PC-9 (cell line): ENCODE measurements at regions not wholly inside any gene's neighbourhood (a gene's known extent, or its start where the extent isn't known, plus 50 kb on each side); places are given as distances from the start of the nearest gene placed in this dataset.
A peak's percentile ranks its signal among the peaks of the same experiment; 100 is the strongest.
"Not testable (repeated sequence)": the region's sequence is repeated elsewhere in the genome, so short reads cannot be mapped to it uniquely, and the experiment has no call there.

Experiments
- BruUV-seq: library from RNA; stranded (reverse); fragments of 400-500 nt; replicated peaks from 2 replicates; lab custom pipeline; 2021; lab: Mats Ljungman, UMichigan
- CTCF ChIA-PET: fragments of 300-600 bp; sonication (Branson Sonifier 250); formaldehyde crosslinking; loops from one replicate; lab custom pipeline; 2022; ENCODE audit warnings: antibody characterized with exemption; lab: Charles Lee
- POLR2A ChIA-PET: fragments of 300-600 bp; sonication (Branson Sonifier 250); formaldehyde crosslinking; loops from one replicate; lab custom pipeline; 2022; ENCODE audit warnings: antibody characterized with exemption; ENCODE audit not compliant: unreplicated experiment; lab: Charles Lee
- DNase-seq, 2 experiments: peaks; one replicate each; pipeline versions ENCODE4 v3.0.0 to v3.0.0-alpha.2; 2015 to 2022; ENCODE audit warnings: mixed read lengths in 1 of 2
- H2AFZ ChIP-seq: fragments of 200-600 bp; sonication (generic); 2 replicates; pipeline ENCODE4 v1.8.1; 2017; ENCODE audit warnings: antibody characterized with exemption
- H3F3A ChIP-seq: fragments of 200-600 bp; sonication (generic); 2 replicates; pipeline ENCODE4 v1.8.1; 2017; ENCODE audit warnings: antibody characterized with exemption, mild to moderate bottlenecking, low read depth; ENCODE audit not compliant: insufficient read depth
- H3K27ac ChIP-seq: fragments of 200-600 bp; sonication (generic); 2 replicates; pipeline ENCODE4 v1.6.1; 2016; ENCODE audit warnings: mixed run types
- H3K27me3 ChIP-seq: fragments of 200-600 bp; sonication (generic); 2 replicates; pipeline ENCODE4 v1.6.1; 2016; ENCODE audit warnings: low read depth, mixed run types; ENCODE audit not compliant: insufficient read depth
- H3K36me3 ChIP-seq: fragments of 200-600 bp; sonication (generic); 2 replicates; pipeline ENCODE4 v1.6.1; 2016; ENCODE audit warnings: low read depth, mixed run types
- H3K4me1 ChIP-seq: fragments of 200-600 bp; sonication (generic); replicated peaks from 2 replicates; pipeline ENCODE4 v1.6.1; 2016; ENCODE audit warnings: mixed run types; ENCODE audit not compliant: insufficient read depth
- H3K4me2 ChIP-seq: fragments of 200-600 bp; sonication (generic); 2 replicates; pipeline ENCODE4 v1.6.1; 2017; ENCODE audit warnings: mixed run types
- H3K4me3 ChIP-seq: fragments of 200-600 bp; sonication (generic); 2 replicates; pipeline ENCODE4 v1.6.1; 2016; ENCODE audit warnings: mixed run types
- H3K79me2 ChIP-seq: fragments of 200-600 bp; sonication (generic); 2 replicates; pipeline ENCODE4 v1.6.1; 2017; ENCODE audit warnings: low read depth, mixed run types
- H3K9me2 ChIP-seq: fragments of 200-600 bp; sonication (generic); 2 replicates; pipeline ENCODE4 v1.8.1; 2017; ENCODE audit warnings: mild to moderate bottlenecking; ENCODE audit not compliant: insufficient read depth
- H3K9me3 ChIP-seq: fragments of 200-600 bp; sonication (generic); 2 replicates; pipeline ENCODE4 v1.8.1; 2016; ENCODE audit warnings: low read depth; ENCODE audit not compliant: insufficient read depth
- H4K20me1 ChIP-seq: fragments of 200-600 bp; sonication (generic); 2 replicates; pipeline ENCODE4 v1.8.1; 2017; ENCODE audit not compliant: insufficient read depth
- CTCF ChIP-seq: fragments of 200-600 bp; sonication (generic); conservative IDR thresholded peaks from 2 replicates; pipeline ENCODE4 v1.6.1; 2017; ENCODE audit warnings: mixed run types, antibody characterized with exemption, mild to moderate bottlenecking, moderate library complexity
- intact Hi-C: fragments of 100-400 bp; cut with micrococcal nuclease; formaldehyde crosslinking; loops from one replicate; pipeline ENCODE4 v1.10.0; 2022; ENCODE audit not compliant: unreplicated experiment

GRCh38 chr1:120593648-120594047 is 130.1 kb upstream of the NBPF26 start:
- H3K4me2 ChIP-seq, H3K4me1 ChIP-seq, CTCF ChIA-PET, H3K79me2 ChIP-seq, H2AFZ ChIP-seq, H3K9me3 ChIP-seq, H3K9me2 ChIP-seq, H3K36me3 ChIP-seq, intact Hi-C loops, H3F3A ChIP-seq, H3K27ac ChIP-seq, POLR2A ChIA-PET, DNase-seq, H3K27me3 ChIP-seq, H4K20me1 ChIP-seq, H3K4me3 ChIP-seq, BruUV-seq: not testable (repeated sequence)

- H3K4me1 ChIP-seq, BruUV-seq, H3K4me3 ChIP-seq, H3K79me2 ChIP-seq, H3K9me3 ChIP-seq, H3K36me3 ChIP-seq, intact Hi-C loops, H2AFZ ChIP-seq, H3K9me2 ChIP-seq, H4K20me1 ChIP-seq, DNase-seq, H3K4me2 ChIP-seq, H3K27ac ChIP-seq, CTCF ChIA-PET, H3F3A ChIP-seq, POLR2A ChIA-PET, H3K27me3 ChIP-seq: not testable (repeated sequence)
- TF ChIP-seq CTCF: peak; percentile 25; the same call in 1 of the 2 replicates
Observed at GRCh38 chr1:120598331-120598951, 125.3 kb upstream of the NBPF26 start.

GRCh38 chr1:120599511-120599910 is 124.2 kb upstream of the NBPF26 start:
- H3K4me2 ChIP-seq, H3K9me3 ChIP-seq, H2AFZ ChIP-seq, BruUV-seq, intact Hi-C loops, H3K4me1 ChIP-seq, H3K79me2 ChIP-seq, H3K36me3 ChIP-seq, DNase-seq, H3K27me3 ChIP-seq, H3K4me3 ChIP-seq, H3K27ac ChIP-seq, H3F3A ChIP-seq, H4K20me1 ChIP-seq, H3K9me2 ChIP-seq, CTCF ChIA-PET, POLR2A ChIA-PET: not testable (repeated sequence)

- H3K27me3 ChIP-seq, H3K4me3 ChIP-seq, BruUV-seq, H3K9me2 ChIP-seq, H3K36me3 ChIP-seq, H2AFZ ChIP-seq, CTCF ChIA-PET, H3F3A ChIP-seq, H3K9me3 ChIP-seq, H3K79me2 ChIP-seq, POLR2A ChIA-PET, H3K4me1 ChIP-seq, DNase-seq, H4K20me1 ChIP-seq, intact Hi-C loops, H3K4me2 ChIP-seq, H3K27ac ChIP-seq: not testable (repeated sequence)
Observed at GRCh38 chr1:120600442-120601041, 123.2 kb upstream of the NBPF26 start.

- intact Hi-C loops, H3K4me2 ChIP-seq, H3K79me2 ChIP-seq, CTCF ChIA-PET, BruUV-seq, H3F3A ChIP-seq, H3K36me3 ChIP-seq, POLR2A ChIA-PET, H3K9me3 ChIP-seq, H3K4me1 ChIP-seq, DNase-seq, H2AFZ ChIP-seq, H3K4me3 ChIP-seq, H3K27ac ChIP-seq, H4K20me1 ChIP-seq, H3K27me3 ChIP-seq, H3K9me2 ChIP-seq: not testable (repeated sequence)
Observed at GRCh38 chr1:120607882-120608281, 115.9 kb upstream of the NBPF26 start.

- DNase-seq, H3K4me3 ChIP-seq, intact Hi-C loops, H3K4me2 ChIP-seq, H3K9me2 ChIP-seq, H3K4me1 ChIP-seq, H3K27me3 ChIP-seq, H3K79me2 ChIP-seq, H3K27ac ChIP-seq, H3K9me3 ChIP-seq, H3F3A ChIP-seq, H4K20me1 ChIP-seq, H2AFZ ChIP-seq, POLR2A ChIA-PET, CTCF ChIA-PET, BruUV-seq, H3K36me3 ChIP-seq: not testable (repeated sequence)
Observed at GRCh38 chr1:120608314-120609014, 115.3 kb upstream of the NBPF26 start.
